K562 (cell line): ENCODE measurements at regions not wholly inside any gene's neighbourhood (a gene's known extent, or its start where the extent isn't known, plus 50 kb on each side); places are given as distances from the start of the nearest gene placed in this dataset.

Source experiments
- ATAC-seq: fragments of 200-7000 bp; cut with Tn5 transposase; 3 replicates; pipeline ENCODE4 v1.9.1; 2020; ENCODE audit warnings: moderate library complexity
- BruUV-seq: library from RNA; stranded (reverse); fragments of 400-500 nt; replicated peaks from 2 replicates; lab custom pipeline; 2021; lab: Mats Ljungman, UMichigan
- CTCF ChIA-PET: fragments of 300-600 bp; formaldehyde crosslinking; extraction: SDS; loops from one replicate; lab custom pipeline; 2021; ENCODE audit warnings: low intra/inter-chr PET ratio; lab: Yijun Ruan, JAX
- POLR2A ChIA-PET: fragments of 300-600, 350-650 bp; sonication (Branson Sonifier 250); formaldehyde crosslinking; extraction: SDS; loops from one replicate; lab custom pipeline; 2021; ENCODE audit warnings: antibody characterized with exemption, inconsistent platforms; lab: Yijun Ruan, JAX
- DNase-seq, 4 experiments: peaks; one replicate each; pipeline versions ENCODE4 v3.0.0 to v3.0.0-alpha.2; 2011 to 2018; ENCODE audit warnings: low spot score in 3 of 4, mixed read lengths in 3 of 4; ENCODE audit errors: extremely low read depth in 1 of 4
- FAIRE-seq: peaks from 2 replicates; lab custom pipeline; 2011; peaks lifted over from hg19 to GRCh38; lab: Jason Lieb, UNC
- H2AFZ ChIP-seq: 2 replicates; pipeline ENCODE4 v1.6.0; 2011; ENCODE audit warnings: low read depth, low read length, control low read depth, inconsistent platforms
- H3K27ac ChIP-seq: fragments of 200-600 bp; 3 replicates; pipeline ENCODE4 v1.8.0; 2011; ENCODE audit warnings: low read depth, mild to moderate bottlenecking, control low read depth, inconsistent platforms, low read length, moderate library complexity, mixed read lengths; ENCODE audit errors: extremely low read depth
- H3K27me3 ChIP-seq, 2 experiments: fragments of 300-600 bp in 1 of 2; 2 replicates in 1 of 2; 3 replicates in 1 of 2; pipeline versions ENCODE4 v1.6.0 to v1.8.0; 2011; ENCODE audit warnings: inconsistent platforms in 2 of 2, low read length in 2 of 2, mild to moderate bottlenecking in 1 of 2, mixed read lengths in 1 of 2, moderate library complexity in 1 of 2; ENCODE audit not compliant: control insufficient read depth in 2 of 2, insufficient read depth in 2 of 2
- H3K36me3 ChIP-seq: fragments of 300-600 bp; 3 replicates; pipeline ENCODE4 v1.8.0; 2011; ENCODE audit warnings: mild to moderate bottlenecking, low read length, inconsistent platforms; ENCODE audit not compliant: control insufficient read depth, insufficient read depth
- H3K4me1 ChIP-seq, 2 experiments: fragments of 200-600 bp in 1 of 2; replicated peaks in 1 of 2; 2 replicates in 1 of 2; 3 replicates in 1 of 2; pipeline versions ENCODE4 v1.5.1 to v1.8.0; 2011; ENCODE audit warnings: inconsistent platforms in 2 of 2, low read length in 2 of 2, mild to moderate bottlenecking in 1 of 2, mixed read lengths in 1 of 2, moderate library complexity in 1 of 2; ENCODE audit not compliant: control insufficient read depth in 2 of 2, insufficient read depth in 2 of 2
- H3K4me2 ChIP-seq: 2 replicates; pipeline ENCODE4 v1.6.1; 2011; ENCODE audit warnings: low read length, control low read depth, inconsistent platforms, mixed read lengths; ENCODE audit not compliant: insufficient read depth
- H3K4me3 ChIP-seq: fragments of 200-600 bp; sonication (generic), shearing (Covaris generic); 2 replicates; pipeline ENCODE4 v1.5.1; 2016; ENCODE audit warnings: control low read depth, inconsistent platforms
- H3K79me2 ChIP-seq: fragments of 200-600 bp; 3 replicates; pipeline ENCODE4 v1.8.0; 2011; ENCODE audit warnings: low read length, inconsistent platforms; ENCODE audit not compliant: control insufficient read depth, insufficient read depth
- H3K9ac ChIP-seq, 2 experiments: 2 replicates each; pipeline versions ENCODE4 v1.6.0 to v1.6.1; 2011; ENCODE audit warnings: low read depth in 2 of 2, low read length in 2 of 2, control low read depth in 1 of 2, inconsistent platforms in 1 of 2, mild to moderate bottlenecking in 1 of 2, mixed read lengths in 1 of 2; ENCODE audit not compliant: insufficient read depth in 1 of 2
- H3K9me1 ChIP-seq: one replicate; pipeline ENCODE4 v1.6.0; 2011; ENCODE audit warnings: inconsistent platforms, mild to moderate bottlenecking, low read length, moderate library complexity; ENCODE audit not compliant: control insufficient read depth, insufficient read depth
- H3K9me3 ChIP-seq: replicated peaks from 2 replicates; pipeline ENCODE4 v1.5.1; 2011; ENCODE audit warnings: low read depth, low read length, inconsistent platforms; ENCODE audit not compliant: control insufficient read depth, insufficient read depth
- H4K20me1 ChIP-seq: replicated peaks from 2 replicates; pipeline ENCODE4 v1.6.1; 2011; ENCODE audit warnings: low read length, inconsistent platforms, mixed read lengths; ENCODE audit not compliant: control insufficient read depth, insufficient read depth
- ARID2 ChIP-seq: fragments of 450-650 bp; IDR thresholded peaks from 2 replicates; pipeline ENCODE4 v1.6.1; 2017; ENCODE audit warnings: antibody characterized with exemption, mild to moderate bottlenecking
- ARNT ChIP-seq, 2 experiments: fragments of 450-650 bp; IDR thresholded peaks; 2 replicates each; pipeline ENCODE4 v1.6.1; 2016; ENCODE audit warnings: mild to moderate bottlenecking in 1 of 2
- CHD2 ChIP-seq: IDR thresholded peaks from 2 replicates; pipeline ENCODE4 v1.6.1; 2011; ENCODE audit warnings: low read depth, low read length
- GABPA ChIP-seq: fragments of 200-800 bp; sonication (Bioruptor generic); conservative IDR thresholded peaks from 2 replicates; pipeline ENCODE4 v1.6.1; 2016; ENCODE audit warnings: low read depth, missing genetic modification characterization, missing compliant biosample characterization
- GTF2E2 ChIP-seq: fragments of 200-800 bp; sonication (Bioruptor generic); IDR thresholded peaks from 2 replicates; pipeline ENCODE4 v1.6.1; 2016; ENCODE audit warnings: missing genetic modification characterization, missing compliant biosample characterization
- HLTF ChIP-seq: fragments of 450-650 bp; IDR thresholded peaks from 2 replicates; pipeline ENCODE4 v1.6.1; 2016
- ILF3 ChIP-seq: fragments of 450-650 bp; IDR thresholded peaks from 2 replicates; pipeline ENCODE4 v1.6.1; 2018; ENCODE audit warnings: antibody characterized with exemption, mild to moderate bottlenecking, moderate library complexity, borderline replicate concordance
- JUN ChIP-seq, 2 experiments: sonication (generic) in 1 of 2; formaldehyde crosslinking in 1 of 2; IDR thresholded peaks; 2 replicates each; pipeline versions ENCODE4 v1.6.1 to v1.8.0; 2012 to 2022; ENCODE audit warnings: borderline replicate concordance in 2 of 2, mild to moderate bottlenecking in 2 of 2, improper control_type of control experiment in 1 of 2, low read depth in 1 of 2, low read length in 1 of 2, missing genetic modification reagents in 1 of 2
- LARP7 ChIP-seq: fragments of 450-650 bp; IDR thresholded peaks from 2 replicates; pipeline ENCODE4 v1.6.1; 2016
- PCBP2 ChIP-seq: fragments of 200-400 bp; formaldehyde crosslinking; IDR thresholded peaks from 2 replicates; pipeline ENCODE4 v1.6.1; 2018; ENCODE audit warnings: low read length, low read depth, mild to moderate bottlenecking, moderate library complexity; ENCODE audit not compliant: poor library complexity, severe bottlenecking
- SMAD1 ChIP-seq: fragments of 150-350 bp; IDR thresholded peaks from 2 replicates; pipeline ENCODE4 v1.6.1; 2014; ENCODE audit warnings: low read length, low read depth; ENCODE audit not compliant: partially characterized antibody
- SMARCA4 ChIP-seq: fragments of 450-650 bp; IDR thresholded peaks from 2 replicates; pipeline ENCODE4 v1.6.1; 2016
- SMARCE1 ChIP-seq: fragments of 450-650 bp; IDR thresholded peaks from 2 replicates; pipeline ENCODE4 v1.7.1; 2016; ENCODE audit warnings: mild to moderate bottlenecking
- SNAPC5 ChIP-seq: fragments of 250-450 bp; sonication (Bioruptor Pico); IDR thresholded peaks from 2 replicates; pipeline ENCODE4 v1.8.0; 2021; ENCODE audit warnings: moderate library complexity, mild to moderate bottlenecking, inconsistent platforms
- SOX6 ChIP-seq: fragments of 450-650 bp; IDR thresholded peaks from 2 replicates; pipeline ENCODE4 v1.6.1; 2014; ENCODE audit warnings: mild to moderate bottlenecking
- SRSF7 ChIP-seq: fragments of 200-400 bp; formaldehyde crosslinking; optimal IDR thresholded peaks from 2 replicates; pipeline ENCODE3; 2017; ENCODE audit warnings: mild to moderate bottlenecking, low read depth, low read length
- VEZF1 ChIP-seq: fragments of 200-800 bp; sonication (Bioruptor generic); IDR thresholded peaks from 2 replicates; pipeline ENCODE4 v1.6.1; 2017; ENCODE audit warnings: missing genetic modification characterization, missing compliant biosample characterization
- ZC3H4 ChIP-seq: sonication (generic); formaldehyde crosslinking; IDR thresholded peaks from 2 replicates; pipeline ENCODE4 v1.9.0; 2021; ENCODE audit warnings: missing genetic modification reagents, borderline replicate concordance
- ZNF583 ChIP-seq: fragments of 250-450 bp; sonication (Bioruptor Pico); IDR thresholded peaks from 2 replicates; pipeline ENCODE4 v1.4.0; 2020
- WGBS: fragments of 100-300 bp; shearing (Covaris generic); methylation state at CpG from one replicate; pipeline ENCODE4 v1.1.6; 2016; ENCODE audit warnings: low coverage, mixed read lengths; ENCODE audit not compliant: insufficient coverage; ENCODE audit errors: missing lambda C conversion rate; 5-methylcytosine and 5-hydroxymethylcytosine counted together
- in situ Hi-C: fragments of 300-500 bp; cut with MboI; formaldehyde crosslinking; loops from 4 replicates; pipeline ENCODE4 v1.15.0; 2018; ENCODE audit warnings: inconsistent platforms, mixed read lengths
- intact Hi-C: fragments of 100-400 bp; cut with micrococcal nuclease; formaldehyde crosslinking; loops from 2 replicates; pipeline ENCODE4 v1.14.2; 2022

GRCh38 chr20:40238511-40238910, 450.5 kb downstream of the MAFB start:
- no peak for TF ChIP-seq ZC3H4
- no peak for TF ChIP-seq SMAD1
- TF ChIP-seq HLTF = no peak
- TF ChIP-seq GTF2E2 = no peak
- no peak for TF ChIP-seq LARP7
- TF ChIP-seq ILF3 = no peak
- no peak for TF ChIP-seq JUN (IDR thresholded peaks at IDR 0.05; ENCODE audit: borderline replicate concordance, low read depth, low read length)
- TF ChIP-seq JUN (CRISPR knock-in tag; IDR thresholded peaks at IDR 0.05; ENCODE audit: borderline replicate concordance) = no peak
- TF ChIP-seq SNAPC5 (CRISPR knock-in tag) = no peak
- no peak for TF ChIP-seq GABPA (tag)
- no peak for TF ChIP-seq VEZF1 (CRISPR knock-in tag)
- TF ChIP-seq ZNF583 (CRISPR knock-in tag) = no peak
- TF ChIP-seq SMARCA4 = no peak
- TF ChIP-seq SOX6 = no peak
- TF ChIP-seq PCBP2 = no peak
- no peak for TF ChIP-seq ARID2
- TF ChIP-seq CHD2 = no peak
- no peak for TF ChIP-seq ARNT (IDR thresholded peaks at IDR 0.05)
- no peak for TF ChIP-seq SMARCE1
- no peak for TF ChIP-seq SRSF7
- H3K4me3 ChIP-seq = no peak overlapping the region
- POLR2A ChIA-PET = no interaction called here
- H3K4me1 ChIP-seq = no peaks in the 10 kb centered on the region
- 0% methylated on average over 3 of the region's 3 CpGs for WGBS
- no peaks in the 10 kb centered on the region for H3K9me1 ChIP-seq
- H2AFZ ChIP-seq = no peak overlapping the region
- no peaks in the 10 kb centered on the region for H3K36me3 ChIP-seq
- no peaks in the 10 kb centered on the region for H3K9me3 ChIP-seq
- H3K27ac ChIP-seq = no peak overlapping the region
- FAIRE-seq (no peak), DNase-seq (no peak), ATAC-seq (no peak)
- no peaks in the 10 kb centered on the region for H3K27me3 ChIP-seq
- no peaks in the 10 kb centered on the region for H4K20me1 ChIP-seq
- BruUV-seq = no TSS peak
- intact Hi-C loops (no loop called here), in situ Hi-C loops (no loop called here)
- CTCF ChIA-PET = no interaction called here
- no peak overlapping the region for H3K4me2 ChIP-seq
- H3K9ac ChIP-seq = no peak overlapping the region
- no peaks in the 10 kb centered on the region for H3K79me2 ChIP-seq
